ENCODE measurements at regions not wholly inside any gene's neighbourhood (a gene's known extent, or its start where the extent isn't known, plus 50 kb on each side); places are given as distances from the start of the nearest gene placed in this dataset.

- Histone ChIP-seq H3K27me3 (replicated peaks in 1 of 7) (no peaks in the 10 kb centered on the region), H3K9me3 (peaks cover 0 to 12% (median 0%) of the 10 kb centered on the region in 8 donors), H3K4me3 (no peak overlapping the region), H3K27ac (no peak overlapping the region), H3K36me3 (no peaks in the 10 kb centered on the region), H3K4me1 (no peaks in the 10 kb centered on the region)
- TF ChIP-seq POLR2AphosphoS5 (IDR thresholded peaks at IDR 0.05), result no peak
- TF ChIP-seq POLR2A (IDR thresholded peaks at IDR 0.05), result no peak
- no peak for TF ChIP-seq CTCF (IDR thresholded peaks at IDR 0.05 in 8 of 11, conservative IDR thresholded peaks at IDR 0.05 in 3 of 11)
- WGBS, 5 donors, result 59 to 88% (median 73%) methylated on average over 2 of the region's 2 CpGs
- no peak for DNase-seq
- intact Hi-C loops (cut with DNase I; ENCODE audit: low total_unique reads), result no loop called here
These were observed 209.5 kb downstream of the EBLN2 start for GRCh38 chr3:73270839-73271483.

GRCh38 chr3:73273341-73273740, 211.9 kb downstream of the EBLN2 start:
- Histone ChIP-seq H3K27me3 (replicated peaks in 1 of 7) (no peaks in the 10 kb centered on the region), H3K9me3 (peaks cover 0 to 3% (median 0%) of the 10 kb centered on the region in 8 donors), H3K4me1 (no peaks in the 10 kb centered on the region), H3K36me3 (no peaks in the 10 kb centered on the region), H3K4me3 (no peak overlapping the region), H3K27ac (no peak overlapping the region)
- intact Hi-C loops (cut with DNase I; ENCODE audit: low total_unique reads), result no loop called here
- DNase-seq, result no peak
- no peak for TF ChIP-seq CTCF (IDR thresholded peaks at IDR 0.05 in 8 of 11, conservative IDR thresholded peaks at IDR 0.05 in 3 of 11)
- no peak for TF ChIP-seq POLR2A (IDR thresholded peaks at IDR 0.05)
- TF ChIP-seq POLR2AphosphoS5 (IDR thresholded peaks at IDR 0.05), result no peak
- WGBS, 5 donors, result 63 to 77% (median 72%) methylated on average over 4 of the region's 4 CpGs

DNA sequence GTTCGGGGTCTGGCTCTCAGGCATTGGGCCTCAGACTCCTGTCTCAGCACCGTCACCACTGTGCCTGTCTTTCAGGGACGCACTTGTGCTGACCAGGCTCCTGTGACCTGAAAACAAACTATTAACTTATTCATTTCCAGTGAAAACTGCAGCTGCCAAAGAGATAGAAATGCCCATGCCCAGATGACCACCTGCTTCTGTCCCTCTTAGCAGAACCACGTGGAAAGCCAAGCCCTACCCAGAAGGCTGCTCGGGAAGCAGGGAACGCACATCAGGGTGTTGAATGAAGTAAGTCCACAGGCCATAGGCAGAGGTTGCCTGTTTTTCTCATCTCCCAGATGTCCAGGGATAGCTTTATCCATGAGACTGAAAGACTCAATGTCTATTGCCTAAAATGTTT, 219.3 kb downstream of the EBLN2 start:
- Histone ChIP-seq H3K4me3 (no peak overlapping the region), H3K36me3 (no peaks in the 10 kb centered on the region), H3K4me1 (no peaks in the 10 kb centered on the region), H3K9me3 (no peaks in the 10 kb centered on the region), H3K27ac (no peak overlapping the region), H3K27me3 (replicated peaks in 1 of 7) (no peaks in the 10 kb centered on the region)
- 68 to 73% (median 70%) methylated on average over 6 of the region's 6 CpGs for WGBS, 5 donors
- no peak for DNase-seq
- intact Hi-C loops (cut with DNase I; ENCODE audit: low total_unique reads), result no loop called here
- TF ChIP-seq POLR2A (IDR thresholded peaks at IDR 0.05) (no peak), CTCF (IDR thresholded peaks at IDR 0.05 in 8 of 11, conservative IDR thresholded peaks at IDR 0.05 in 3 of 11) (no peak), POLR2AphosphoS5 (IDR thresholded peaks at IDR 0.05) (no peak)

DNA sequence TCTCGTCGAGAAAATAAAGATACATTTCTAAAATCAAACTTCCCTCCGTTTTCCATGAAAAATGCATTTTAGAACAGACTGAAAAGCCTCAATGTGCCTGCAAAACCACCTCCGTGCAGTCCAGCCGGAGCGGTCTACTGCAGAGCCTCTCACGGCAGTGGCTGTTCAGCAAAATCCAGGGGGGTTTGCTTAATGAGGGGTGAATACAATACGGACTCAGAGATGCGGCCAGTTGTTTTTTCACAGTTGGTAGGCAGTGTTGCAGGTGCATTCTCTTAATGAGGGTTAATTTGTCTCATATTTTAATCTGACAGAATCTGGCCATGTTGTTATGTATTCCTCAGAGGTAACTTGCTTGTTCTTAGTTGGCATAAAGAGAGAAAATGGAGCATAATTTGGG, 223.0 kb downstream of the EBLN2 start:
- H3K9me3 ChIP-seq, result no peaks in the 10 kb centered on the region
- no peaks in the 10 kb centered on the region for H3K4me1 ChIP-seq
- DNase-seq, result no peak
- H3K27ac ChIP-seq, result no peak overlapping the region
- H3K36me3 ChIP-seq, result no peaks in the 10 kb centered on the region
- TF ChIP-seq POLR2A (IDR thresholded peaks at IDR 0.05) (no peak), CTCF (IDR thresholded peaks at IDR 0.05 in 8 of 11, conservative IDR thresholded peaks at IDR 0.05 in 3 of 11) (no peak), POLR2AphosphoS5 (IDR thresholded peaks at IDR 0.05) (no peak)
- intact Hi-C loops (cut with DNase I; ENCODE audit: low total_unique reads), result no loop called here
- H3K27me3 ChIP-seq (replicated peaks in 1 of 7), result no peaks in the 10 kb centered on the region
- WGBS, 5 donors, result 83 to 90% (median 87%) methylated on average over 9 of the region's 9 CpGs
- H3K4me3 ChIP-seq, result no peak overlapping the region
